HAP-1 (cell line): ENCODE measurements at regions not wholly inside any gene's neighbourhood (a gene's known extent, or its start where the extent isn't known, plus 50 kb on each side); places are given as distances from the start of the nearest gene placed in this dataset.

Experiments used
- DNase-seq, 2 experiments: peaks; one replicate each; pipeline ENCODE4 v3.0.0-alpha.2; 2016 to 2020; ENCODE audit warnings: low spot score in 2 of 2
- H3K27me3 ChIP-seq: fragments of 250-450 bp; sonication (Bioruptor Pico); 2 replicates; pipeline ENCODE4 v1.5.1; 2020; ENCODE audit warnings: low read depth, mild to moderate bottlenecking, moderate library complexity
- H3K36me3 ChIP-seq: fragments of 250-450 bp; sonication (Bioruptor Pico); replicated peaks from 2 replicates; pipeline ENCODE4 v1.5.1; 2020; ENCODE audit warnings: mild to moderate bottlenecking
- H3K4me1 ChIP-seq: fragments of 250-450 bp; sonication (Bioruptor Pico); 2 replicates; pipeline ENCODE4 v1.5.1; 2020; ENCODE audit warnings: mild to moderate bottlenecking
- H3K4me3 ChIP-seq: fragments of 250-450 bp; sonication (Bioruptor Pico); 2 replicates; pipeline ENCODE4 v1.5.1; 2020; ENCODE audit warnings: mild to moderate bottlenecking, moderate library complexity
- H3K9me3 ChIP-seq: fragments of 250-450 bp; sonication (Bioruptor Pico); 2 replicates; pipeline ENCODE4 v1.5.1; 2020; ENCODE audit warnings: mild to moderate bottlenecking, moderate library complexity
- in situ Hi-C: fragments of 300-500 bp; cut with MboI; formaldehyde crosslinking; loops from 3 replicates; pipeline ENCODE4 v1.14.3; 2020; ENCODE audit warnings: low sequenced_read_pairs, inconsistent platforms, mixed read lengths

DNA sequence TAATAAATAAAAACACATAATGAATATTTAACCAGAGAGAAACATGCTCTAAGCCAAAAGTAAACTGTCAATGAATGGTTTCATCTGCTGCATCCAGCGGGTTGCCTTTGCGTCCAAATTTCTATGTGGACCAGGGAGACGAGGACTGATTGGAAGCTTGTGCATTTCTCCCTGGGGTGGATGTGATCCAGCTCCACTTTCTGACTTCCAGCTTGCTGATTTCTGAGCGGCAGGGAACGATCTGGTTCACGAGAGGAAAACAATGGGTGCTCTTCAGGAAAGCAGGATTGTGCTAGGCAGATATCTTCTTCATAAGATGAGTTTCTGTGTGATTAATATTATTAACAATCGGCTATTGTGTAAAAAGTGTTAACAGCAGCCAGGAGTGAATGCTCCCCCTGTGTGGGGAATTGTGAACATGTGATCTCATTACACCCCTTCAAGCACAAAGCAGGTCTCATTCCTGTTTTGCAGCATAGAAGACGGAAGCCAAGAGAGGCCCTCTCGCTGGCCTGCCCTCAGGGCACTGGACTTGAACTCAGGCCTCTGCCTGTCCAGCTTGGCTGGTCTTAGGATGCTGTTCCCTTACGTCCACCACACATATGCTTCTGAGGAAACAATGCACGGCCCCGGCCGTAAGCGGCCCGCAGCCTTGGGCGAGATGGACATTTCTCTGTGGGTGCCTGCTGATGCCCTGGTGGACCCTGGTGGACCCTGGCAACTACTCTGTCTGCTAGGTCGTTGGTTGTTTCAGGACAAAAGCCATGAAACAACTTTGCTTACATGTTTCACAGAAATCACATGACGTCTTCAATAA, 183.4 kb upstream of the C1orf174 start:
- in situ Hi-C loops = no loop called here
- no peaks in the 10 kb centered on the region for H3K36me3 ChIP-seq
- H3K9me3 ChIP-seq = no peaks in the 10 kb centered on the region
- no peak overlapping the region for H3K4me3 ChIP-seq
- H3K27me3 ChIP-seq = no peaks in the 10 kb centered on the region
- DNase-seq = no peak
- no peaks in the 10 kb centered on the region for H3K4me1 ChIP-seq

GRCh38 chr1:4084048-4084431, 184.0 kb upstream of the C1orf174 start:
- Histone ChIP-seq H3K36me3 (no peaks in the 10 kb centered on the region), H3K9me3 (no peaks in the 10 kb centered on the region), H3K4me3 (no peak overlapping the region), H3K27me3 (no peaks in the 10 kb centered on the region), H3K4me1 (no peaks in the 10 kb centered on the region)
- in situ Hi-C loops = no loop called here
- DNase-seq = no peak

- H3K36me3 ChIP-seq = no peaks in the 10 kb centered on the region
- DNase-seq = no peak
- no peaks in the 10 kb centered on the region for H3K9me3 ChIP-seq
- H3K4me3 ChIP-seq = no peak overlapping the region
- no peaks in the 10 kb centered on the region for H3K27me3 ChIP-seq
- H3K4me1 ChIP-seq = no peaks in the 10 kb centered on the region
- in situ Hi-C loops = no loop called here
These were observed 184.4 kb upstream of the C1orf174 start for GRCh38 chr1:4084446-4084845.

DNA sequence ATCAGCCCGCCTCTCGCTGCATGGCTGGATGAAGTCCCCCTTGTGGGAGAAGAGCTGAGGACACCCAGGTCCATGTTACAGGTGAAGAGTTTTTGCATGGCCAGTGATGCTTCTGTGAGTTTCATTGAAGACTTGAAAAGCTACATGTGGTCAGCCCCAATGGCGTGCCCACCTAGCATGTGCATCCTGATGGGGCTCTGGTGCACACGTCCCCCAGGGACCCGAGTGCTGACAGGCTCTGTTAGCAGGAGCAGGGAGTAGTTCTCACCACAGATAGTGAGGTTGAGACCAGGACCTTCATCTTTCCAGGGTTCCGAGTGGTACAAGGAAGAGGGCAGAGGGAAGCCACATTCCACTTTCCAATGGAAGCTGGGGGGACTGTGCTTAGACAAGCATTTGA, 184.8 kb upstream of the C1orf174 start:
- Histone ChIP-seq H3K9me3 (no peaks in the 10 kb centered on the region), H3K27me3 (no peaks in the 10 kb centered on the region), H3K4me3 (no peak overlapping the region), H3K4me1 (no peaks in the 10 kb centered on the region), H3K36me3 (no peaks in the 10 kb centered on the region)
- in situ Hi-C loops = no loop called here
- no peak for DNase-seq

- H3K4me1 ChIP-seq = no peaks in the 10 kb centered on the region
- H3K9me3 ChIP-seq = no peaks in the 10 kb centered on the region
- no peaks in the 10 kb centered on the region for H3K36me3 ChIP-seq
- in situ Hi-C loops = no loop called here
- no peak overlapping the region for H3K4me3 ChIP-seq
- no peaks in the 10 kb centered on the region for H3K27me3 ChIP-seq
- DNase-seq = no peak
These were observed 185.5 kb upstream of the C1orf174 start for GRCh38 chr1:4085546-4085945.

DNA sequence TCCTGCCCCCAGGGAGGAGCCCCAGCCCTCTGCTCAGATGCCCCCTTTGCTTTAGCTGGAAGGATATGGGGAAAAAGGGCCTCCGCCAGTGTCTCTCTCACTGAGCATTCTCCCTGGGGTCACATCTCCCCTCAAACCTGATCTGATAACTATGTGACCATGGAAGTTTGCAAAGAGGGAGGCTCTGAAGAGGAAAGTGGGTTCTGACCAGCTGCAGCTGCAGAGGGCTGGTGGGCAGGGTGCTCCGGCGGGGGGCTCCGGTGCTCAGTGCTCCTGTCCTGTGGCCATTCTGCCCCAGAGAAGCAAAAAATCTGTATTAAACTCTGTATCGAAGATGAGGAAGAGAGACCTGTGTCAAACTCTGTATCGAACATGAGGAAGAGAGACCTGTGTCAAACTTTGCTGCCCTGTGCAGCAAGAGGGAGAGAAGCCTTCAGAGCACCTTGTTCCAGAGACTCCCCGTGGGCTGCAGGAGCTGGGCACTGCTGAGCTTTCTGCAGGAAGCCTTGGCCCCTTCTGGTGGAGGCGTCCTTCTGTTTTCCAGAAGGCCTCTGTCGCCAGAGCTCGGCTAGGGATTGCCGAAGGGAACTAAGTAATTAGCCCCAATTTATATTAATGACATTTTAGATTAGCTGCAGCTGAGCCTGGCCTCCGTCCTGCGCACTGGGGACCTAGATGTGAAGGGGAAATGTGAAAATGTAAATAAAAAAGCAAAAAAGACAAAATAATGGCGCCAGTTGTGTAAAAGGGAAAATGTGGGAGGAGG, 186.2 kb upstream of the C1orf174 start:
- no peaks in the 10 kb centered on the region for H3K9me3 ChIP-seq

GRCh38 chr1:4086921-4087320, 186.8 kb upstream of the C1orf174 start:
- Histone ChIP-seq H3K9me3 (no peaks in the 10 kb centered on the region), H3K27me3 (no peaks in the 10 kb centered on the region), H3K4me3 (no peak overlapping the region), H3K4me1 (no peaks in the 10 kb centered on the region), H3K36me3 (no peaks in the 10 kb centered on the region)
- DNase-seq = no peak
- in situ Hi-C loops = no loop called here

More for the DNA sequence above, 186.2 kb upstream of the C1orf174 start:
- no peaks in the 10 kb centered on the region for H3K36me3 ChIP-seq
- no peak overlapping the region for H3K4me3 ChIP-seq
- H3K4me1 ChIP-seq = no peaks in the 10 kb centered on the region
- in situ Hi-C loops = no loop called here
- DNase-seq = no peak
- no peaks in the 10 kb centered on the region for H3K27me3 ChIP-seq

DNA sequence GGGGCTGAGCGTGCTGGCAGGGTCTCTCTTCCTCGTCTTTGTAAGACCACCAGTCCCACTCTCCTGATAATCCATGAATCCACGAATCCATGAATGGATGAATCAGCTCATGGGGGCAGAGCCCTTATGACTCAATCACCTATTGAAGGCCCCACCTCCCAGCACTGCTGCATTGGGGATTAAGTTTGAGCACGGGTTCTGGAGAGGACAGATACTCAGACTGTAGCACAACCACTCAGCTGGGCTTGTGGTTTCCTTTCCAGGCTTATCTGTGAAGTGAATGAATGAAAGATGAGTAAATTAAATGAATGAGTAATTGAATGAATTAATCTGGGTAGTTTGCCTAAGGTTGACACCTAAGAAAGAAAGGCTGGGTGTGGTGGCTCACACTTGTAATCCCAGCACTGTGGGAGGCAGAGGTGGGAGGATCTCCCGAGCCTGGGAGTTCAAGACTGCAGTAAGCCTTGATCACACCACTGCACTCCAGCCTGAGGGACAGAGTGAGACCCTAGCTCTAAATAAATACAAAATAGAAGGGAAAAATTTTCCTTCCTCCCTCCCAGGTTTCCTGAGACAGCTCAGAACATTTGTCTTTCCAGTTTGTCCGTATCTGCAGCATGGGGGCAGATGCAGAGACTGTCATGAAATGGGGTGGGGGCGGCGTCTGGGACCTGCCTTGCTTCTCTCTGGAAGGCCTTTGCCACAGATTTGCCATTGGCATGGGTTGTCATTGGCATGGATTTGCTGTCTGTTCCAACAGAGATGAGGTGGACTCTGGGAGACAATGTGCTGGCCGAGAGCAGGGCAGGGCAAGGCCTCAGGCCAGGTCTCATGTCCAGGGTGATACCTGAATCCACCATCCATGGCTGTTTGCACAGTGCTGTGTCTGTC, 187.7 kb upstream of the C1orf174 start:
- no peaks in the 10 kb centered on the region for H3K36me3 ChIP-seq
- in situ Hi-C loops = no loop called here
- no peaks in the 10 kb centered on the region for H3K9me3 ChIP-seq
- no peak for DNase-seq
- H3K27me3 ChIP-seq = no peaks in the 10 kb centered on the region
- H3K4me1 ChIP-seq = no peaks in the 10 kb centered on the region
- no peak overlapping the region for H3K4me3 ChIP-seq

DNA sequence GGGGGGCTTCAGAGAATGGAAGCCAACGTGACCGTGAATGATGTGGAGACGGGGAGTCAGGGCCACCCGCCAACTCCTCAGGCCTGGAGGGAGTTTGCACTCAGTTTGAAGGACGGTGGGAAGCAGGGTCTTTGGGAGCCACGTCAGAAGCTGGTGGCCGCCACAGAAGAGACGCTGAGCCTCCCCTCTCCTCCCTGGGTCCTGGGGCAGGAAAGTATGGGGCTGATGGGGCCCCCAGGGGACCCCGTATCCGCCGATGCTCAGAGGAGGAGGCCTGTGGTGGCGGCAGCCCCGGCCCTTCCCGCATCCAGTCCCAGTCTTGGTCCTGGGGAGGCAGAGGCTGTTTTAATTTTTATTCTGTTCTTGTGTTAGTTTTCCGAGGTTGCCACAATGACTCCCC, 188.6 kb upstream of the C1orf174 start:
- DNase-seq = no peak
- H3K27me3 ChIP-seq = no peaks in the 10 kb centered on the region
- in situ Hi-C loops = no loop called here
- no peaks in the 10 kb centered on the region for H3K36me3 ChIP-seq
- no peak overlapping the region for H3K4me3 ChIP-seq
- no peaks in the 10 kb centered on the region for H3K9me3 ChIP-seq
- H3K4me1 ChIP-seq = no peaks in the 10 kb centered on the region

- no peaks in the 10 kb centered on the region for H3K4me1 ChIP-seq
- H3K27me3 ChIP-seq = no peaks in the 10 kb centered on the region
- H3K4me3 ChIP-seq = no peak overlapping the region
- H3K36me3 ChIP-seq = no peaks in the 10 kb centered on the region
- DNase-seq = no peak
- in situ Hi-C loops = no loop called here
- no peaks in the 10 kb centered on the region for H3K9me3 ChIP-seq
These were observed 189.5 kb upstream of the C1orf174 start for GRCh38 chr1:4089421-4090175.

DNA sequence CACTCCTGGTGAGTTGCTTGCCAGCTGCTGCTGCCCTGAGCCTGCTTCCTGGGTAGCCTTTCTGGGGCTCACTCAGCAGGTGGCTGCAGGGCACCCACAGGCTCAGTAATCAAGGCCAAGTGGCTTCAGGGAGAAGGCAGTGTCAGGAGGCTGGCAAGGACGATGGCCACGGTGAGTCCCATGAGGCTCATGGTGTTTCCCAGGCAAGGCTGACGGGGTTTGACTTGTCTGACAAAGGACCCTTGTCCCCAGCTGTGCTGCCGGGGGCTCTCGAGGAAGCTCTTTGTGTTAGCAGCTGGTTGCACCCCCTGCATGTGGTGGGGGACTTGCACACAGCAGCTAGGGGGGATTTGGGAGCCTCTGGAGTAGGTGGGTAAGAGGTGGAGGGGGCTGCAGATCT, 190.5 kb upstream of the C1orf174 start:
- no peaks in the 10 kb centered on the region for H3K9me3 ChIP-seq
- no peak overlapping the region for H3K4me3 ChIP-seq
- H3K4me1 ChIP-seq = no peaks in the 10 kb centered on the region
- H3K36me3 ChIP-seq = no peaks in the 10 kb centered on the region
- no peak for DNase-seq
- in situ Hi-C loops = no loop called here
- H3K27me3 ChIP-seq = no peaks in the 10 kb centered on the region

- Histone ChIP-seq H3K4me3 (no peak overlapping the region), H3K27me3 (no peaks in the 10 kb centered on the region), H3K4me1 (no peaks in the 10 kb centered on the region), H3K9me3 (no peaks in the 10 kb centered on the region), H3K36me3 (no peaks in the 10 kb centered on the region)
- in situ Hi-C loops = no loop called here
- DNase-seq = no peak
These were observed 191.0 kb upstream of the C1orf174 start for GRCh38 chr1:4090976-4091660.

GRCh38 chr1:4091996-4092395, 191.9 kb upstream of the C1orf174 start:
- H3K36me3 ChIP-seq = no peaks in the 10 kb centered on the region
- no peaks in the 10 kb centered on the region for H3K27me3 ChIP-seq
- no peaks in the 10 kb centered on the region for H3K9me3 ChIP-seq
- no peaks in the 10 kb centered on the region for H3K4me1 ChIP-seq
- H3K4me3 ChIP-seq = no peak overlapping the region
- no peak for DNase-seq
- in situ Hi-C loops = no loop called here
